ENCODE measurements at regions not wholly inside any gene's neighbourhood (a gene's known extent, or its start where the extent isn't known, plus 50 kb on each side); places are given as distances from the start of the nearest gene placed in this dataset.

- no peak for TF ChIP-seq ZNF565 (CRISPR knock-in tag; conservative IDR thresholded peaks at IDR 0.05; ENCODE audit: low read depth)
- no peak for TF ChIP-seq BACH2 (CRISPR knock-in tag; IDR thresholded peaks at IDR 0.05; ENCODE audit: borderline replicate concordance)
- TF ChIP-seq, protein P1, sequence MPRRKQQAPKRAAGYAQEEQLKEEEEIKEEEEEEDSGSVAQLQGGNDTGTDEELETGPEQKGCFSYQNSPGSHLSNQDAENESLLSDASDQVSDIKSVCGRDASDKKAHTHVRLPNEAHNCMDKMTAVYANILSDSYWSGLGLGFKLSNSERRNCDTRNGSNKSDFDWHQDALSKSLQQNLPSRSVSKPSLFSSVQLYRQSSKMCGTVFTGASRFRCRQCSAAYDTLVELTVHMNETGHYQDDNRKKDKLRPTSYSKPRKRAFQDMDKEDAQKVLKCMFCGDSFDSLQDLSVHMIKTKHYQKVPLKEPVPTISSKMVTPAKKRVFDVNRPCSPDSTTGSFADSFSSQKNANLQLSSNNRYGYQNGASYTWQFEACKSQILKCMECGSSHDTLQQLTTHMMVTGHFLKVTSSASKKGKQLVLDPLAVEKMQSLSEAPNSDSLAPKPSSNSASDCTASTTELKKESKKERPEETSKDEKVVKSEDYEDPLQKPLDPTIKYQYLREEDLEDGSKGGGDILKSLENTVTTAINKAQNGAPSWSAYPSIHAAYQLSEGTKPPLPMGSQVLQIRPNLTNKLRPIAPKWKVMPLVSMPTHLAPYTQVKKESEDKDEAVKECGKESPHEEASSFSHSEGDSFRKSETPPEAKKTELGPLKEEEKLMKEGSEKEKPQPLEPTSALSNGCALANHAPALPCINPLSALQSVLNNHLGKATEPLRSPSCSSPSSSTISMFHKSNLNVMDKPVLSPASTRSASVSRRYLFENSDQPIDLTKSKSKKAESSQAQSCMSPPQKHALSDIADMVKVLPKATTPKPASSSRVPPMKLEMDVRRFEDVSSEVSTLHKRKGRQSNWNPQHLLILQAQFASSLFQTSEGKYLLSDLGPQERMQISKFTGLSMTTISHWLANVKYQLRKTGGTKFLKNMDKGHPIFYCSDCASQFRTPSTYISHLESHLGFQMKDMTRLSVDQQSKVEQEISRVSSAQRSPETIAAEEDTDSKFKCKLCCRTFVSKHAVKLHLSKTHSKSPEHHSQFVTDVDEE (CRISPR knock-in tag; IDR thresholded peaks at IDR 0.05), result no peak
- no peak for TF ChIP-seq PPARA (CRISPR knock-in tag; IDR thresholded peaks at IDR 0.05; ENCODE audit: borderline replicate concordance)
- TF ChIP-seq RARB (CRISPR knock-in tag; IDR thresholded peaks at IDR 0.05), result no peak
- no peak for TF ChIP-seq CSRNP3 (CRISPR knock-in tag; IDR thresholded peaks at IDR 0.05)
- TF ChIP-seq ARNTL (CRISPR knock-in tag; IDR thresholded peaks at IDR 0.05; ENCODE audit: borderline replicate concordance, low read depth), result no peak
- TF ChIP-seq ESRRG (CRISPR knock-in tag; IDR thresholded peaks at IDR 0.05), result no peak
- no peak for TF ChIP-seq ZNF8 (CRISPR knock-in tag; IDR thresholded peaks at IDR 0.05)
- ATAC-seq, result no peak
These were observed 516.8 kb downstream of the ACTR3B start for GRCh38 chr7:153276394-153276793.

- TF ChIP-seq OSR1 (CRISPR knock-in tag; IDR thresholded peaks at IDR 0.05), result no peak
- no peak for TF ChIP-seq ZFP3 (CRISPR knock-in tag; IDR thresholded peaks at IDR 0.05)
- TF ChIP-seq CSDC2 (CRISPR knock-in tag; IDR thresholded peaks at IDR 0.05), result no peak
- TF ChIP-seq BACH2 (CRISPR knock-in tag; IDR thresholded peaks at IDR 0.05; ENCODE audit: borderline replicate concordance), result no peak
- no peak for TF ChIP-seq PPARA (CRISPR knock-in tag; IDR thresholded peaks at IDR 0.05; ENCODE audit: borderline replicate concordance)
- no peak for TF ChIP-seq CREB5 (CRISPR knock-in tag; IDR thresholded peaks at IDR 0.05; ENCODE audit: low read depth)
These were observed 527.2 kb downstream of the ACTR3B start for GRCh38 chr7:153286763-153287162.

DNA sequence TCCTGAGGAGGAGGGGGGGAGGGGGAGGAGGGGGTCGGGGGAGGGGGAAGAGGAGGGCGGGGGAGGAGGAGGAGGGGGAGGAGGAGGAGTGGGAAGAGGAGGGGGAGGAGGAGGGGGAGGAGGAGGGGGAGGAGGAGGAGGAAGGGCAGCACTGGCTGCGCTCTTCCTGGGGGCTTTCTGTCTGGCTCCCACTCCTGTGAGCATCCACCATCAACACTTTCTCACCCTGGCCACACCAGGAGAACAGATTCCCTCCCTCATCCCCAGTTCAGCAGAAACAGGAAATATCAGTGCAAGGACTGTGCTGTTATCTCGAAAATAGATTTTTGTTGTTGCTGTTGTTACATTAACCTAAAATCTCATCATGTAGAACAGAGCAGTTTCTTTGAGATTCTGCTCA is 530.5 kb downstream of the ACTR3B start:
- ATAC-seq, result no peak
- no peak for TF ChIP-seq CREB5 (CRISPR knock-in tag; IDR thresholded peaks at IDR 0.05; ENCODE audit: low read depth)
- TF ChIP-seq ZNF70 (CRISPR knock-in tag; IDR thresholded peaks at IDR 0.05), result no peak
- TF ChIP-seq ZNF565 (CRISPR knock-in tag; conservative IDR thresholded peaks at IDR 0.05; ENCODE audit: low read depth), result no peak
- TF ChIP-seq ZFP30 (CRISPR knock-in tag; IDR thresholded peaks at IDR 0.05), result no peak
- TF ChIP-seq PPARA (CRISPR knock-in tag; IDR thresholded peaks at IDR 0.05; ENCODE audit: borderline replicate concordance), result no peak
- no peak for TF ChIP-seq SNAI2 (CRISPR knock-in tag; IDR thresholded peaks at IDR 0.05)
- no peak for TF ChIP-seq POU6F1 (CRISPR knock-in tag; IDR thresholded peaks at IDR 0.05; ENCODE audit: borderline replicate concordance, low read depth)
- no peak for TF ChIP-seq ZFP3 (CRISPR knock-in tag; IDR thresholded peaks at IDR 0.05)
- TF ChIP-seq ESRRG (CRISPR knock-in tag; IDR thresholded peaks at IDR 0.05), result no peak
- no peak for TF ChIP-seq GLIS3 (CRISPR knock-in tag; IDR thresholded peaks at IDR 0.05)
- TF ChIP-seq, protein P1 (CRISPR knock-in tag; IDR thresholded peaks at IDR 0.05), result no peak
- no peak for TF ChIP-seq CSRNP3 (CRISPR knock-in tag; IDR thresholded peaks at IDR 0.05)
- no peak for TF ChIP-seq CSDC2 (CRISPR knock-in tag; IDR thresholded peaks at IDR 0.05)
- TF ChIP-seq ZNF8 (CRISPR knock-in tag; IDR thresholded peaks at IDR 0.05), result no peak
- no peak for TF ChIP-seq TOX (CRISPR knock-in tag; IDR thresholded peaks at IDR 0.05; ENCODE audit: borderline replicate concordance)
- no peak for TF ChIP-seq BACH2 (CRISPR knock-in tag; IDR thresholded peaks at IDR 0.05; ENCODE audit: borderline replicate concordance)
- TF ChIP-seq RARB (CRISPR knock-in tag; IDR thresholded peaks at IDR 0.05), result no peak
- no peak for TF ChIP-seq ISL1 (CRISPR knock-in tag; IDR thresholded peaks at IDR 0.05)

More at GRCh38 chr7:153286763-153287162, 527.2 kb downstream of the ACTR3B start:
- ATAC-seq, result no peak

Measured in SK-N-SH treated with all-trans-retinoic acid at 6 μM for 48 hours (cell line).